Stomach smooth muscle (tissue), 2 donors: ENCODE measurements at regions not wholly inside any gene's neighbourhood (a gene's known extent, or its start where the extent isn't known, plus 50 kb on each side); places are given as distances from the start of the nearest gene placed in this dataset.

Experiments
- H3K27ac ChIP-seq: one replicate; pipeline ENCODE4 v1.7.0; 2013; ENCODE audit warnings: mild to moderate bottlenecking, low read length, inconsistent platforms
- H3K27me3 ChIP-seq, 2 donors: one replicate each; pipeline ENCODE4 v1.7.0; 2013; ENCODE audit warnings: low read length in 2 of 2; ENCODE audit not compliant: insufficient read depth in 2 of 2, control insufficient read depth in 1 of 2
- H3K36me3 ChIP-seq, 2 donors: one replicate each; pipeline ENCODE4 v1.7.0; 2013; ENCODE audit warnings: low read length in 2 of 2; ENCODE audit not compliant: control insufficient read depth in 2 of 2, insufficient read depth in 2 of 2
- H3K4me1 ChIP-seq: one replicate; pipeline ENCODE4 v1.7.0; 2013; ENCODE audit warnings: low read length; ENCODE audit not compliant: control insufficient read depth, insufficient read depth
- H3K4me3 ChIP-seq, 2 donors: one replicate each; pipeline ENCODE4 v1.7.0; 2013; ENCODE audit warnings: low read length in 2 of 2
- H3K9ac ChIP-seq, 2 donors: one replicate each; pipeline ENCODE4 v1.7.0; 2013; ENCODE audit warnings: low read length in 2 of 2, mild to moderate bottlenecking in 1 of 2
- H3K9me3 ChIP-seq, 2 donors: one replicate each; pipeline ENCODE4 v1.7.0; 2013; ENCODE audit warnings: low read length in 2 of 2; ENCODE audit not compliant: control insufficient read depth in 2 of 2
- donor health status: healthy.
- donor health status: Pancreatic carcinoma.

- no peak overlapping the region for H3K27ac ChIP-seq
- no peaks in the 10 kb centered on the region for H3K4me1 ChIP-seq
- H3K9ac ChIP-seq, result no peak overlapping the region
- H3K27me3 ChIP-seq, result no peaks in the 10 kb centered on the region
- no peaks in the 10 kb centered on the region for H3K9me3 ChIP-seq
- no peak overlapping the region for H3K4me3 ChIP-seq
- H3K36me3 ChIP-seq, result no peaks in the 10 kb centered on the region
These were observed 105.7 kb upstream of the LINC00305 start for GRCh38 chr18:64254399-64255093.

- Histone ChIP-seq H3K27me3 (no peaks in the 10 kb centered on the region), H3K9ac (no peak overlapping the region), H3K4me1 (no peaks in the 10 kb centered on the region), H3K4me3 (no peak overlapping the region), H3K36me3 (no peaks in the 10 kb centered on the region), H3K27ac (no peak overlapping the region), H3K9me3 (no peaks in the 10 kb centered on the region)
These were observed 105.0 kb upstream of the LINC00305 start for GRCh38 chr18:64253873-64254272.

- no peak overlapping the region for H3K4me3 ChIP-seq
- no peaks in the 10 kb centered on the region for H3K36me3 ChIP-seq
- H3K9me3 ChIP-seq, result no peaks in the 10 kb centered on the region
- H3K9ac ChIP-seq, result no peak overlapping the region
- no peak overlapping the region for H3K27ac ChIP-seq
- no peaks in the 10 kb centered on the region for H3K27me3 ChIP-seq
- H3K4me1 ChIP-seq, result no peaks in the 10 kb centered on the region
These were observed 104.3 kb upstream of the LINC00305 start for GRCh38 chr18:64253222-64253621.

GRCh38 chr18:64248836-64249235 lies 99.9 kb upstream of the LINC00305 start:
- Histone ChIP-seq H3K9me3 (no peaks in the 10 kb centered on the region), H3K36me3 (no peaks in the 10 kb centered on the region), H3K9ac (no peak overlapping the region), H3K27me3 (no peaks in the 10 kb centered on the region), H3K4me1 (no peaks in the 10 kb centered on the region), H3K27ac (no peak overlapping the region), H3K4me3 (no peak overlapping the region)

GRCh38 chr18:64245126-64245861 lies 96.4 kb upstream of the LINC00305 start:
- Histone ChIP-seq H3K4me3 (no peak overlapping the region), H3K27me3 (no peaks in the 10 kb centered on the region), H3K9me3 (no peaks in the 10 kb centered on the region), H3K27ac (no peak overlapping the region), H3K4me1 (no peaks in the 10 kb centered on the region), H3K36me3 (no peaks in the 10 kb centered on the region), H3K9ac (no peak overlapping the region)

- H3K9me3 ChIP-seq, result no peaks in the 10 kb centered on the region
- H3K4me1 ChIP-seq, result no peaks in the 10 kb centered on the region
- no peak overlapping the region for H3K9ac ChIP-seq
- H3K4me3 ChIP-seq, result no peak overlapping the region
- no peaks in the 10 kb centered on the region for H3K36me3 ChIP-seq
- H3K27me3 ChIP-seq, result no peaks in the 10 kb centered on the region
- H3K27ac ChIP-seq, result no peak overlapping the region
These were observed 95.7 kb upstream of the LINC00305 start for GRCh38 chr18:64244571-64244970.

- Histone ChIP-seq H3K9ac (no peak overlapping the region), H3K27me3 (no peaks in the 10 kb centered on the region), H3K36me3 (no peaks in the 10 kb centered on the region), H3K4me1 (no peaks in the 10 kb centered on the region), H3K4me3 (no peak overlapping the region), H3K9me3 (no peaks in the 10 kb centered on the region), H3K27ac (no peak overlapping the region)
These were observed 91.4 kb upstream of the LINC00305 start for GRCh38 chr18:64240316-64240715.

GRCh38 chr18:64238076-64238475 lies 89.2 kb upstream of the LINC00305 start:
- no peak overlapping the region for H3K27ac ChIP-seq
- H3K4me3 ChIP-seq, result no peak overlapping the region
- no peaks in the 10 kb centered on the region for H3K9me3 ChIP-seq
- no peaks in the 10 kb centered on the region for H3K4me1 ChIP-seq
- H3K9ac ChIP-seq, result no peak overlapping the region
- no peaks in the 10 kb centered on the region for H3K27me3 ChIP-seq
- no peaks in the 10 kb centered on the region for H3K36me3 ChIP-seq

- no peak overlapping the region for H3K27ac ChIP-seq
- H3K9me3 ChIP-seq, result no peaks in the 10 kb centered on the region
- no peak overlapping the region for H3K9ac ChIP-seq
- H3K27me3 ChIP-seq, result no peaks in the 10 kb centered on the region
- no peak overlapping the region for H3K4me3 ChIP-seq
- no peaks in the 10 kb centered on the region for H3K36me3 ChIP-seq
- H3K4me1 ChIP-seq, result no peaks in the 10 kb centered on the region
These were observed 85.4 kb upstream of the LINC00305 start for GRCh38 chr18:64234321-64234720.

- Histone ChIP-seq H3K27ac (no peak overlapping the region), H3K36me3 (no peaks in the 10 kb centered on the region), H3K27me3 (no peaks in the 10 kb centered on the region), H3K9me3 (no peaks in the 10 kb centered on the region), H3K4me1 (no peaks in the 10 kb centered on the region), H3K4me3 (no peak overlapping the region), H3K9ac (no peak overlapping the region)
These were observed 85.0 kb upstream of the LINC00305 start for GRCh38 chr18:64233851-64234250.

- Histone ChIP-seq H3K9me3 (no peaks in the 10 kb centered on the region), H3K4me3 (no peak overlapping the region), H3K9ac (no peak overlapping the region), H3K4me1 (no peaks in the 10 kb centered on the region), H3K36me3 (no peaks in the 10 kb centered on the region), H3K27ac (no peak overlapping the region), H3K27me3 (no peaks in the 10 kb centered on the region)
These were observed 72.1 kb upstream of the LINC00305 start for GRCh38 chr18:64220941-64221340.
